NCI-H510A treated with DMSO at 0.1 percent for 48 hours (cell line): ENCODE measurements at regions not wholly inside any gene's neighbourhood (a gene's known extent, or its start where the extent isn't known, plus 50 kb on each side); places are given as distances from the start of the nearest gene placed in this dataset.

Experiments used
- DNase-seq: peaks from one replicate; lab custom pipeline; 2025; lab: John Stamatoyannopoulos, UW

GRCh38 chr11:116598556-116598955, 174.2 kb downstream of the BUD13 start:
- DNase-seq = no peak

- DNase-seq = no peak
These were observed 174.8 kb downstream of the BUD13 start for GRCh38 chr11:116598036-116598435.

- no peak for DNase-seq
These were observed 176.2 kb downstream of the BUD13 start for GRCh38 chr11:116596346-116597260.

GRCh38 chr11:116595305-116595880, 177.4 kb downstream of the BUD13 start:
- peak; percentile 71 for DNase-seq

GRCh38 chr11:116590844-116591570, 181.8 kb downstream of the BUD13 start:
- DNase-seq = no peak

- DNase-seq = no peak
These were observed 183.4 kb downstream of the BUD13 start for GRCh38 chr11:116589402-116589801.

- DNase-seq = no peak
These were observed 186.4 kb downstream of the BUD13 start for GRCh38 chr11:116586392-116586791.

- no peak for DNase-seq
These were observed 190.2 kb downstream of the BUD13 start for GRCh38 chr11:116582571-116582970.

- no peak for DNase-seq
These were observed 191.4 kb downstream of the BUD13 start for GRCh38 chr11:116581349-116581748.

- no peak for DNase-seq
These were observed 192.0 kb downstream of the BUD13 start for GRCh38 chr11:116580799-116581198.

- DNase-seq = peak; percentile 33
These were observed 192.7 kb downstream of the BUD13 start for GRCh38 chr11:116579857-116580727.

GRCh38 chr11:116579031-116579653, 193.6 kb downstream of the BUD13 start:
- no peak for DNase-seq

GRCh38 chr11:116577956-116578355, 194.8 kb downstream of the BUD13 start:
- no peak for DNase-seq

GRCh38 chr11:116577273-116577672, 195.5 kb downstream of the BUD13 start:
- DNase-seq = no peak

GRCh38 chr11:116576526-116576925, 196.3 kb downstream of the BUD13 start:
- no peak for DNase-seq

- no peak for DNase-seq
These were observed 205.0 kb downstream of the BUD13 start for GRCh38 chr11:116567721-116568242.

- no peak for DNase-seq
These were observed 209.1 kb downstream of the BUD13 start for GRCh38 chr11:116563712-116564047.

GRCh38 chr11:116563028-116563711, 209.6 kb downstream of the BUD13 start:
- DNase-seq = no peak

- no peak for DNase-seq
These were observed 212.2 kb downstream of the BUD13 start for GRCh38 chr11:116560589-116560988.

GRCh38 chr11:116558504-116559211, 214.1 kb downstream of the BUD13 start:
- DNase-seq = no peak
